GM13977 (cell line): ENCODE measurements at regions not wholly inside any gene's neighbourhood (a gene's known extent, or its start where the extent isn't known, plus 50 kb on each side); places are given as distances from the start of the nearest gene placed in this dataset.
"Not testable (repeated sequence)": the region's sequence is repeated elsewhere in the genome, so short reads cannot be mapped to it uniquely, and the experiment has no call there.

Experiments
- DNase-seq: peaks from one replicate; pipeline ENCODE4 v3.0.0; 2012; ENCODE audit warnings: low spot score
- CTCF ChIP-seq: IDR thresholded peaks from 2 replicates; pipeline ENCODE4 v1.5.1; 2012; ENCODE audit warnings: mild to moderate bottlenecking, control low read depth; ENCODE audit not compliant: insufficient read depth; ENCODE audit errors: extremely low read depth, missing control alignments
- in situ Hi-C: fragments of 300-500 bp; cut with MboI; formaldehyde crosslinking; loops from one replicate; pipeline ENCODE4 v1.12.0; 2022; ENCODE audit warnings: low sequenced_read_pairs, low pct_unique_long_range_greater_than_20kb, mixed read lengths, inconsistent platforms; ENCODE audit not compliant: unreplicated experiment

- TF ChIP-seq CTCF: no peak
- in situ Hi-C loops: no loop called here
- no peak for DNase-seq
Observed at GRCh38 chrX:41022566-41022965, 62.7 kb upstream of the USP9X start.

- no peak for DNase-seq
- in situ Hi-C loops: no loop called here
- TF ChIP-seq CTCF: no peak
Observed at GRCh38 chrX:41023098-41023497, 62.1 kb upstream of the USP9X start.

GRCh38 chrX:41024335-41024734 lies 60.9 kb upstream of the USP9X start:
- DNase-seq, in situ Hi-C loops: not testable (repeated sequence)

GRCh38 chrX:41024755-41025154 lies 60.5 kb upstream of the USP9X start:
- DNase-seq: no peak
- in situ Hi-C loops: no loop called here
- TF ChIP-seq CTCF: no peak

GRCh38 chrX:41025926-41026701 lies 59.1 kb upstream of the USP9X start:
- no peak for DNase-seq
- no peak for TF ChIP-seq CTCF
- in situ Hi-C loops: no loop called here

- in situ Hi-C loops: no loop called here
- no peak for TF ChIP-seq CTCF
- no peak for DNase-seq
Observed at GRCh38 chrX:41026702-41027078, 58.6 kb upstream of the USP9X start.

GRCh38 chrX:41029332-41029731 lies 55.9 kb upstream of the USP9X start:
- no peak for DNase-seq
- no peak for TF ChIP-seq CTCF
- in situ Hi-C loops: no loop called here
